ENCODE measurements at regions not wholly inside any gene's neighbourhood (a gene's known extent, or its start where the extent isn't known, plus 50 kb on each side); places are given as distances from the start of the nearest gene placed in this dataset.

- H3K4me1 ChIP-seq (ENCODE audit: control insufficient read depth in 2 of 2, insufficient read depth in 2 of 2, low read length in 2 of 2) = no peaks in the 10 kb centered on the region
- H3K27me3 ChIP-seq (ENCODE audit: control insufficient read depth in 2 of 2, insufficient read depth in 2 of 2, low read length in 2 of 2) = no peaks in the 10 kb centered on the region
- no peak overlapping the region for H3K9ac ChIP-seq (ENCODE audit: low read depth in 1 of 2, low read length in 2 of 2)
- H3K36me3 ChIP-seq (ENCODE audit: control insufficient read depth in 2 of 2, insufficient read depth in 2 of 2, low read length in 2 of 2) = no peaks in the 10 kb centered on the region
- no peaks in the 10 kb centered on the region for H3K9me3 ChIP-seq (ENCODE audit: control insufficient read depth in 2 of 2, low read length in 2 of 2)
- H3K27ac ChIP-seq (ENCODE audit: low read depth in 2 of 2, low read length in 2 of 2) = no peak overlapping the region
- no peak overlapping the region for H3K4me3 ChIP-seq (ENCODE audit: low read length in 2 of 2)
Measured at GRCh38 chr4:159979953-159980352, 877.1 kb downstream of the RAPGEF2 start.

GRCh38 chr4:159980826-159981468 is 878.1 kb downstream of the RAPGEF2 start:
- Histone ChIP-seq H3K4me3 (ENCODE audit: low read length in 2 of 2) (no peak overlapping the region), H3K9me3 (ENCODE audit: control insufficient read depth in 2 of 2, low read length in 2 of 2) (no peaks in the 10 kb centered on the region), H3K36me3 (ENCODE audit: control insufficient read depth in 2 of 2, insufficient read depth in 2 of 2, low read length in 2 of 2) (no peaks in the 10 kb centered on the region), H3K4me1 (ENCODE audit: control insufficient read depth in 2 of 2, insufficient read depth in 2 of 2, low read length in 2 of 2) (no peaks in the 10 kb centered on the region), H3K27me3 (ENCODE audit: control insufficient read depth in 2 of 2, insufficient read depth in 2 of 2, low read length in 2 of 2) (no peaks in the 10 kb centered on the region), H3K27ac (ENCODE audit: low read depth in 2 of 2, low read length in 2 of 2) (no peak overlapping the region), H3K9ac (ENCODE audit: low read depth in 1 of 2, low read length in 2 of 2) (no peak overlapping the region)

GRCh38 chr4:159981469-159981856 is 878.6 kb downstream of the RAPGEF2 start:
- Histone ChIP-seq H3K4me3 (ENCODE audit: low read length in 2 of 2) (no peak overlapping the region), H3K27ac (ENCODE audit: low read depth in 2 of 2, low read length in 2 of 2) (no peak overlapping the region), H3K4me1 (ENCODE audit: control insufficient read depth in 2 of 2, insufficient read depth in 2 of 2, low read length in 2 of 2) (no peaks in the 10 kb centered on the region), H3K36me3 (ENCODE audit: control insufficient read depth in 2 of 2, insufficient read depth in 2 of 2, low read length in 2 of 2) (no peaks in the 10 kb centered on the region), H3K27me3 (ENCODE audit: control insufficient read depth in 2 of 2, insufficient read depth in 2 of 2, low read length in 2 of 2) (no peaks in the 10 kb centered on the region), H3K9ac (ENCODE audit: low read depth in 1 of 2, low read length in 2 of 2) (no peak overlapping the region), H3K9me3 (ENCODE audit: control insufficient read depth in 2 of 2, low read length in 2 of 2) (no peaks in the 10 kb centered on the region)

GRCh38 chr4:159983082-159983481 is 880.2 kb downstream of the RAPGEF2 start:
- Histone ChIP-seq H3K4me3 (ENCODE audit: low read length in 2 of 2) (no peak overlapping the region), H3K9ac (ENCODE audit: low read depth in 1 of 2, low read length in 2 of 2) (no peak overlapping the region), H3K36me3 (ENCODE audit: control insufficient read depth in 2 of 2, insufficient read depth in 2 of 2, low read length in 2 of 2) (no peaks in the 10 kb centered on the region), H3K27ac (ENCODE audit: low read depth in 2 of 2, low read length in 2 of 2) (no peak overlapping the region), H3K27me3 (ENCODE audit: control insufficient read depth in 2 of 2, insufficient read depth in 2 of 2, low read length in 2 of 2) (no peaks in the 10 kb centered on the region), H3K9me3 (ENCODE audit: control insufficient read depth in 2 of 2, low read length in 2 of 2) (peaks cover 0 to 2% of the 10 kb centered on the region in 2 donors), H3K4me1 (ENCODE audit: control insufficient read depth in 2 of 2, insufficient read depth in 2 of 2, low read length in 2 of 2) (no peaks in the 10 kb centered on the region)

GRCh38 chr4:160009656-160010493 is 907.0 kb downstream of the RAPGEF2 start:
- H3K27me3 ChIP-seq (ENCODE audit: control insufficient read depth in 2 of 2, insufficient read depth in 2 of 2, low read length in 2 of 2) = no peaks in the 10 kb centered on the region
- no peak overlapping the region for H3K4me3 ChIP-seq (ENCODE audit: low read length in 2 of 2)
- H3K4me1 ChIP-seq (ENCODE audit: control insufficient read depth in 2 of 2, insufficient read depth in 2 of 2, low read length in 2 of 2) = no peaks in the 10 kb centered on the region
- no peaks in the 10 kb centered on the region for H3K36me3 ChIP-seq (ENCODE audit: control insufficient read depth in 2 of 2, insufficient read depth in 2 of 2, low read length in 2 of 2)
- H3K9me3 ChIP-seq (ENCODE audit: control insufficient read depth in 2 of 2, low read length in 2 of 2) = no peaks in the 10 kb centered on the region
- no peak overlapping the region for H3K27ac ChIP-seq (ENCODE audit: low read depth in 2 of 2, low read length in 2 of 2)
- H3K9ac ChIP-seq (ENCODE audit: low read depth in 1 of 2, low read length in 2 of 2) = no peak overlapping the region

GRCh38 chr4:160019936-160020335 is 917.1 kb downstream of the RAPGEF2 start:
- H3K27ac ChIP-seq (ENCODE audit: low read depth in 2 of 2, low read length in 2 of 2) = no peak overlapping the region
- no peaks in the 10 kb centered on the region for H3K36me3 ChIP-seq (ENCODE audit: control insufficient read depth in 2 of 2, insufficient read depth in 2 of 2, low read length in 2 of 2)
- no peak overlapping the region for H3K4me3 ChIP-seq (ENCODE audit: low read length in 2 of 2)
- no peak overlapping the region for H3K9ac ChIP-seq (ENCODE audit: low read depth in 1 of 2, low read length in 2 of 2)
- H3K9me3 ChIP-seq (ENCODE audit: control insufficient read depth in 2 of 2, low read length in 2 of 2) = peaks cover 0 to 2% of the 10 kb centered on the region in 2 donors
- H3K27me3 ChIP-seq (ENCODE audit: control insufficient read depth in 2 of 2, insufficient read depth in 2 of 2, low read length in 2 of 2) = no peaks in the 10 kb centered on the region
- H3K4me1 ChIP-seq (ENCODE audit: control insufficient read depth in 2 of 2, insufficient read depth in 2 of 2, low read length in 2 of 2) = no peaks in the 10 kb centered on the region

- Histone ChIP-seq H3K9me3 (ENCODE audit: control insufficient read depth in 2 of 2, low read length in 2 of 2) (no peaks in the 10 kb centered on the region), H3K27ac (ENCODE audit: low read depth in 2 of 2, low read length in 2 of 2) (no peak overlapping the region), H3K4me1 (ENCODE audit: control insufficient read depth in 2 of 2, insufficient read depth in 2 of 2, low read length in 2 of 2) (no peaks in the 10 kb centered on the region), H3K9ac (ENCODE audit: low read depth in 1 of 2, low read length in 2 of 2) (no peak overlapping the region), H3K27me3 (ENCODE audit: control insufficient read depth in 2 of 2, insufficient read depth in 2 of 2, low read length in 2 of 2) (no peaks in the 10 kb centered on the region), H3K4me3 (ENCODE audit: low read length in 2 of 2) (no peak overlapping the region), H3K36me3 (ENCODE audit: control insufficient read depth in 2 of 2, insufficient read depth in 2 of 2, low read length in 2 of 2) (no peaks in the 10 kb centered on the region)
Measured at GRCh38 chr4:160020804-160021203, 917.9 kb downstream of the RAPGEF2 start.

GRCh38 chr4:160021870-160022269 is 919.0 kb downstream of the RAPGEF2 start:
- no peak overlapping the region for H3K27ac ChIP-seq (ENCODE audit: low read depth in 2 of 2, low read length in 2 of 2)
- H3K4me1 ChIP-seq (ENCODE audit: control insufficient read depth in 2 of 2, insufficient read depth in 2 of 2, low read length in 2 of 2) = no peaks in the 10 kb centered on the region
- no peak overlapping the region for H3K9ac ChIP-seq (ENCODE audit: low read depth in 1 of 2, low read length in 2 of 2)
- no peaks in the 10 kb centered on the region for H3K9me3 ChIP-seq (ENCODE audit: control insufficient read depth in 2 of 2, low read length in 2 of 2)
- H3K4me3 ChIP-seq (ENCODE audit: low read length in 2 of 2) = no peak overlapping the region
- no peaks in the 10 kb centered on the region for H3K36me3 ChIP-seq (ENCODE audit: control insufficient read depth in 2 of 2, insufficient read depth in 2 of 2, low read length in 2 of 2)
- H3K27me3 ChIP-seq (ENCODE audit: control insufficient read depth in 2 of 2, insufficient read depth in 2 of 2, low read length in 2 of 2) = no peaks in the 10 kb centered on the region

- Histone ChIP-seq H3K4me1 (ENCODE audit: control insufficient read depth in 2 of 2, insufficient read depth in 2 of 2, low read length in 2 of 2) (no peaks in the 10 kb centered on the region), H3K27me3 (ENCODE audit: control insufficient read depth in 2 of 2, insufficient read depth in 2 of 2, low read length in 2 of 2) (no peaks in the 10 kb centered on the region), H3K9ac (ENCODE audit: low read depth in 1 of 2, low read length in 2 of 2) (no peak overlapping the region), H3K27ac (ENCODE audit: low read depth in 2 of 2, low read length in 2 of 2) (no peak overlapping the region), H3K4me3 (ENCODE audit: low read length in 2 of 2) (no peak overlapping the region), H3K9me3 (ENCODE audit: control insufficient read depth in 2 of 2, low read length in 2 of 2) (no peaks in the 10 kb centered on the region), H3K36me3 (ENCODE audit: control insufficient read depth in 2 of 2, insufficient read depth in 2 of 2, low read length in 2 of 2) (no peaks in the 10 kb centered on the region)
Measured at GRCh38 chr4:160026721-160027120, 923.8 kb downstream of the RAPGEF2 start.

DNA sequence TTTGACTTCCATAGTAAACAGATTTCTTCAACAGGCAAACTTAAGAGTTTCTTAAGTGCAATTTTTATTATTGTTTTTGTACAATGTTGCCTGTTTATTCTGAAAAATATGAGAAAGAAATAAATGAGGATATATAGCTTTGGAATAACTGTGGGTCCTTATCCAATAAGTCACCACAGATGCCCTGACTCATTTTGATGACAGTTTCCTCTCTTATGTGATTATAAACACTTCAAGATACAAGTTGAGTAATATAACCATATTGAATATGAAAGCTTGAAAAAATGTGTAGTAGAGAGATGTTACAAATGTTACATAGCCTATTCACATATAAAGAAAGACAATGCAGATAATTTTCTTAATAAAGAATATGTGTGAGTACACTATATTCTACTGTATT is 931.6 kb downstream of the RAPGEF2 start:
- H3K4me1 ChIP-seq (ENCODE audit: control insufficient read depth in 2 of 2, insufficient read depth in 2 of 2, low read length in 2 of 2) = no peaks in the 10 kb centered on the region
- no peaks in the 10 kb centered on the region for H3K9me3 ChIP-seq (ENCODE audit: control insufficient read depth in 2 of 2, low read length in 2 of 2)
- H3K36me3 ChIP-seq (ENCODE audit: control insufficient read depth in 2 of 2, insufficient read depth in 2 of 2, low read length in 2 of 2) = no peaks in the 10 kb centered on the region
- no peaks in the 10 kb centered on the region for H3K27me3 ChIP-seq (ENCODE audit: control insufficient read depth in 2 of 2, insufficient read depth in 2 of 2, low read length in 2 of 2)
- H3K4me3 ChIP-seq (ENCODE audit: low read length in 2 of 2) = no peak overlapping the region
- H3K9ac ChIP-seq (ENCODE audit: low read depth in 1 of 2, low read length in 2 of 2) = no peak overlapping the region
- no peak overlapping the region for H3K27ac ChIP-seq (ENCODE audit: low read depth in 2 of 2, low read length in 2 of 2)

Data from mucosa of rectum (tissue), 2 donors.